Natural killer cell (primary cell): ENCODE measurements at regions not wholly inside any gene's neighbourhood (a gene's known extent, or its start where the extent isn't known, plus 50 kb on each side); places are given as distances from the start of the nearest gene placed in this dataset.

Experiments used
- ATAC-seq, 3 donors: fragments of 150-1000 bp in 2 of 3; fragments of 200-7000 bp in 1 of 3; cut with Tn5 transposase; 1 replicate in 1 of 3; 2 replicates in 2 of 3; pipeline ENCODE4 v1.10.0; 2021; ENCODE audit warnings: mild to moderate bottlenecking in 2 of 3, moderate library complexity in 2 of 3
- DNase-seq, 2 donors: peaks; one replicate each; pipeline versions ENCODE4 v3.0.0 to v3.0.0-alpha.2; 2013 to 2021; ENCODE audit warnings: mixed read lengths in 1 of 2
- H3K27ac ChIP-seq: one replicate; pipeline ENCODE4 v1.5.1; 2013; ENCODE audit warnings: mild to moderate bottlenecking, low read length
- H3K27me3 ChIP-seq: one replicate; pipeline ENCODE4 v1.6.1; 2013; ENCODE audit warnings: low read length; ENCODE audit not compliant: control insufficient read depth, insufficient read depth
- H3K36me3 ChIP-seq: one replicate; pipeline ENCODE4 v1.6.1; 2013; ENCODE audit warnings: low read length; ENCODE audit not compliant: control insufficient read depth, insufficient read depth
- H3K4me1 ChIP-seq: one replicate; pipeline ENCODE4 v1.6.1; 2013; ENCODE audit warnings: low read length; ENCODE audit not compliant: control insufficient read depth, insufficient read depth
- H3K4me3 ChIP-seq: one replicate; pipeline ENCODE4 v1.5.1; 2013; ENCODE audit warnings: low read length
- H3K9me3 ChIP-seq: one replicate; pipeline ENCODE4 v1.6.1; 2013; ENCODE audit warnings: low read length; ENCODE audit not compliant: control insufficient read depth, insufficient read depth
- H3K27ac Mint-ChIP-seq, 2 donors: one replicate each; pipeline ENCODE4 v1.8.0; 2022; ENCODE audit warnings: mild to moderate bottlenecking in 2 of 2, mixed read lengths in 2 of 2, moderate library complexity in 1 of 2
- H3K27me3 Mint-ChIP-seq, 2 donors: one replicate each; pipeline ENCODE4 v1.8.0; 2022; ENCODE audit warnings: low read depth in 2 of 2, mixed read lengths in 2 of 2
- H3K36me3 Mint-ChIP-seq: one replicate; pipeline ENCODE4 v1.8.0; 2022; ENCODE audit warnings: mixed read lengths
- H3K4me1 Mint-ChIP-seq, 2 donors: one replicate each; pipeline ENCODE4 v1.8.0; 2022; ENCODE audit warnings: mixed read lengths in 2 of 2
- H3K4me3 Mint-ChIP-seq: one replicate; pipeline ENCODE4 v1.8.0; 2022; ENCODE audit warnings: mild to moderate bottlenecking, moderate library complexity, mixed read lengths
- H3K9me3 Mint-ChIP-seq, 2 donors: one replicate each; pipeline ENCODE4 v1.8.0; 2022; ENCODE audit warnings: mixed read lengths in 2 of 2
- WGBS: methylation state at CpG from one replicate; pipeline ENCODE4 v1.1.7; 2013; ENCODE audit warnings: missing lambda C conversion rate; ENCODE audit not compliant: insufficient coverage; 5-methylcytosine and 5-hydroxymethylcytosine counted together
- intact Hi-C: fragments of 100-400 bp; cut with micrococcal nuclease; formaldehyde crosslinking; loops from one replicate; pipeline ENCODE4 v1.14.2; 2022
- TF ChIP-seq, protein P1 (sequence below): fragments of 200-600 bp; IDR thresholded peaks from one replicate; pipeline ENCODE4 v1.8.0; 2022; ENCODE audit warnings: antibody characterized with exemption

DNA sequence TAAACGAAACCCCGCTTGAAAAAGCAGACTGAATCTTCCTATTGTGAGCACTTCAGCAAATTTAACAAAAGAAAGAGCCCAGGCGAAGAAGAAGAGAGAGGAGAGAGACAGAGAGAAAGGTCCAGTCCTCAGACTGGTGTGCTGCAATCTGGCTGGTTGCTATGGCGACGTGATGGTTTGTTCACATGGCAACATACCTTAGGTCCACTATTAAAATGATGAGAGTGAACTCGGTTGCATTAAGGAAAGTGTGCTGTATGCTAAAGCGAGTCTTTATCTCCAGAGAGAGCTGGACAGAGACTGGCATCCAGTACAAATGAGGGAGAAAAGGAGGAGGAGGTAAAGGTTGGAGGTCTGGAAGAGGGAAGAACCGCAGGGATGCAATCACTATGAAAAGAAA lies 271.8 kb upstream of the ZFHX3 start:
- Mint-ChIP-seq H3K4me1 (no peaks in the 10 kb centered on the region), H3K4me3 (no peak overlapping the region), H3K9me3 (peaks cover 0 to 2% of the 10 kb centered on the region in 2 donors), H3K27ac (no peak overlapping the region), H3K36me3 (no peaks in the 10 kb centered on the region), H3K27me3 (peaks cover 7 to 8% of the 10 kb centered on the region in 2 donors)
- no peaks in the 10 kb centered on the region for H3K4me1 ChIP-seq
- no peaks in the 10 kb centered on the region for H3K36me3 ChIP-seq
- H3K4me3 ChIP-seq, result no peak overlapping the region
- no peak for DNase-seq
- intact Hi-C loops, result no loop called here
- no peak overlapping the region for H3K27ac ChIP-seq
- no peaks in the 10 kb centered on the region for H3K27me3 ChIP-seq
- H3K9me3 ChIP-seq, result no peaks in the 10 kb centered on the region
- ATAC-seq, result no peak
- TF ChIP-seq, protein P1, sequence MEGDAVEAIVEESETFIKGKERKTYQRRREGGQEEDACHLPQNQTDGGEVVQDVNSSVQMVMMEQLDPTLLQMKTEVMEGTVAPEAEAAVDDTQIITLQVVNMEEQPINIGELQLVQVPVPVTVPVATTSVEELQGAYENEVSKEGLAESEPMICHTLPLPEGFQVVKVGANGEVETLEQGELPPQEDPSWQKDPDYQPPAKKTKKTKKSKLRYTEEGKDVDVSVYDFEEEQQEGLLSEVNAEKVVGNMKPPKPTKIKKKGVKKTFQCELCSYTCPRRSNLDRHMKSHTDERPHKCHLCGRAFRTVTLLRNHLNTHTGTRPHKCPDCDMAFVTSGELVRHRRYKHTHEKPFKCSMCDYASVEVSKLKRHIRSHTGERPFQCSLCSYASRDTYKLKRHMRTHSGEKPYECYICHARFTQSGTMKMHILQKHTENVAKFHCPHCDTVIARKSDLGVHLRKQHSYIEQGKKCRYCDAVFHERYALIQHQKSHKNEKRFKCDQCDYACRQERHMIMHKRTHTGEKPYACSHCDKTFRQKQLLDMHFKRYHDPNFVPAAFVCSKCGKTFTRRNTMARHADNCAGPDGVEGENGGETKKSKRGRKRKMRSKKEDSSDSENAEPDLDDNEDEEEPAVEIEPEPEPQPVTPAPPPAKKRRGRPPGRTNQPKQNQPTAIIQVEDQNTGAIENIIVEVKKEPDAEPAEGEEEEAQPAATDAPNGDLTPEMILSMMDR, result no peak
- WGBS, result 79% methylated on average over 8 of the region's 8 CpGs

DNA sequence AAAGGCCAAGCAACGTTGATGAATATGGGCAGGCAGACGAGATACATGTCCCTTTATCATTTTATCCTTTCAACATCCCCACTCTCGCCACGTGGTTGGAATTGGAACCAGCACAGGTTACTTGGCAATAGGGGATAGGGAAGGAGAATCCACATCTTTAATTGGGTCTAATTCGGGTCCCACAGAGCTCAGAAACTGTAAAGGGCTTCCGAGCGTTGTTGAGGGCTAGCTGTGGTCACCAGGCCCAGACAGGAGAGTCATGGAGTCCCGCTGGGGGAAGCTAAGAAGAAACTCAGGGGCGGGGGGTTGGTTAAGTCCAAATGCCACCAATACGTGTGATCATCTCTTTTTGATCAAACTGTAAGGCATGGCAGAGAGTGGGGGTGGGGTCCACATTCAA lies 271.3 kb upstream of the ZFHX3 start:
- DNase-seq (no peak), ATAC-seq (no peak)
- Mint-ChIP-seq H3K9me3 (peaks cover 0 to 2% of the 10 kb centered on the region in 2 donors), H3K27ac (no peak overlapping the region), H3K4me1 (no peaks in the 10 kb centered on the region), H3K36me3 (no peaks in the 10 kb centered on the region), H3K27me3 (peaks cover 3 to 7% of the 10 kb centered on the region in 2 donors), H3K4me3 (no peak overlapping the region)
- no peaks in the 10 kb centered on the region for H3K9me3 ChIP-seq
- H3K27ac ChIP-seq, result no peak overlapping the region
- no peaks in the 10 kb centered on the region for H3K27me3 ChIP-seq
- no peak overlapping the region for H3K4me3 ChIP-seq
- TF ChIP-seq, protein P1, result no peak
- H3K4me1 ChIP-seq, result no peaks in the 10 kb centered on the region
- intact Hi-C loops, result no loop called here
- 82% methylated on average over 8 of the region's 10 CpGs for WGBS
- no peaks in the 10 kb centered on the region for H3K36me3 ChIP-seq

DNA sequence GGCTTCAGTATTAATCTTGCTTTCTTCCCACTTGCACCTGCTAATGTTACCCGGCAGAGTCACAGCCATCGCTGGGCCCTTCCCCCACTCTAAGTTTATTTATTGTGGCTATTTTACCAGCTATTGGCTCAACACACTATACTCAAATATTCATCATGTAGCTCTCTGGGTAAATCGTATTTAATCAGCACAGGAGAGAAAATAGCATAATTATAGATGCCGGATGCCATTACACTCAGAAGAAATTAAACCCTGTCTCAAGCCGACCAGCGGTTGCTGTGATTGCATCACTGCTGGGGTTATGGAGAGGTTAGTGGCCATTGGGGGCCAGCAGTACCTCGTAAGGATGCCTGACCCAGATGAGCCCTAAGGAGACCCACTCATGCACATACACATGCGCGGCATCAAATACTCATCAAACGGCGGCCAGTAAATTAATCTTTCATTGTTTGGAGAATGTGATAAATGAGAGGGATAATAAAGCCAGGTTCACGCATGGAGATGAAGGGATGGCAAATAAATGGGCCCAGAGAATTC lies 269.5 kb upstream of the ZFHX3 start:
- H3K9me3 Mint-ChIP-seq, result peaks cover 0 to 2% of the 10 kb centered on the region in 2 donors
- Histone ChIP-seq H3K27me3 (no peaks in the 10 kb centered on the region), H3K27ac (no peak overlapping the region), H3K9me3 (no peaks in the 10 kb centered on the region), H3K36me3 (no peaks in the 10 kb centered on the region), H3K4me1 (no peaks in the 10 kb centered on the region), H3K4me3 (no peak overlapping the region)
- DNase-seq, result no peak
- TF ChIP-seq, protein P1, result no peak
- no peaks in the 10 kb centered on the region for H3K4me1 Mint-ChIP-seq
- H3K27me3 Mint-ChIP-seq, result peaks cover 0 to 2% of the 10 kb centered on the region in 2 donors
- no peak overlapping the region for H3K4me3 Mint-ChIP-seq
- intact Hi-C loops, result no loop called here
- no peak overlapping the region for H3K27ac Mint-ChIP-seq
- no peak for ATAC-seq
- no peaks in the 10 kb centered on the region for H3K36me3 Mint-ChIP-seq
- 93% methylated on average over 10 of the region's 12 CpGs for WGBS

DNA sequence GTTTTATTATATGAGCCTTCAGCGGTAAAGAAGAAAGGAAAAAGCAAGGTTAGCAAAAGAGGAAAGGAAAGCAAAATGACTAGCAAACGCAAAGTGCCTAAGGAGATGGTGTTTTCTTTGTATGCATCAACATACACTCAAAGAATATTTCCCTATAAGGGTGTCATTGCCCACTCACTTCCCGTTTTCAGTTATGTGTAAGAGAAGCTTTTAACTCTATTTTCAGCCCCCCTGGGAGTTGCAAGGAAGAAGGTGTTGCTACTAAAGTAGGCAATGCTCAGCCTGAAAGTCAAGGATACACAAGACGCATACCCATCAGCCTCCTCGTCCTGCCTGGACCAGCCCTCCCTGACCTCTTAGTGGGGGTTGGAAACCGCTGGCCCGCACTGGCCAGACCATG lies 267.7 kb upstream of the ZFHX3 start:
- Histone ChIP-seq H3K4me1 (no peaks in the 10 kb centered on the region), H3K36me3 (no peaks in the 10 kb centered on the region), H3K9me3 (no peaks in the 10 kb centered on the region), H3K27ac (no peak overlapping the region), H3K4me3 (no peak overlapping the region), H3K27me3 (no peaks in the 10 kb centered on the region)
- Mint-ChIP-seq H3K27me3 (no peaks in the 10 kb centered on the region), H3K4me3 (no peak overlapping the region), H3K4me1 (no peaks in the 10 kb centered on the region), H3K36me3 (no peaks in the 10 kb centered on the region), H3K9me3 (peaks cover 0 to 2% of the 10 kb centered on the region in 2 donors), H3K27ac (no peak overlapping the region)
- no peak for DNase-seq
- ATAC-seq, result no peak
- TF ChIP-seq, protein P1, result no peak
- intact Hi-C loops, result no loop called here
- 94% methylated on average over 4 of the region's 7 CpGs for WGBS
